ENCODE measurements at regions not wholly inside any gene's neighbourhood (a gene's known extent, or its start where the extent isn't known, plus 50 kb on each side); places are given as distances from the start of the nearest gene placed in this dataset.

- no peak for DNase-seq (ENCODE audit: low spot score)
- no peaks in the 10 kb centered on the region for H3K27me3 ChIP-seq (replicated peaks; ENCODE audit: insufficient read depth)
- TF ChIP-seq CTCF (IDR thresholded peaks at IDR 0.05) = no peak
- no peak overlapping the region for H3K27ac ChIP-seq
- no peaks in the 10 kb centered on the region for H3K4me1 ChIP-seq (ENCODE audit: control insufficient read depth in 1 of 2, low read depth in 2 of 2)
- no peak for ATAC-seq (ENCODE audit: insufficient number of reproducible peaks, low FRiP score, low read depth)
- no peak overlapping the region for H3K4me3 ChIP-seq
- no peaks in the 10 kb centered on the region for H3K36me3 ChIP-seq
- H3K9me3 ChIP-seq = no peaks in the 10 kb centered on the region
These were observed 114.4 kb upstream of the TCERG1L start for GRCh38 chr10:131425752-131426533.

- no peak overlapping the region for H3K27ac ChIP-seq
- no peak overlapping the region for H3K4me3 ChIP-seq
- DNase-seq (ENCODE audit: low spot score) (no peak), ATAC-seq (ENCODE audit: insufficient number of reproducible peaks, low FRiP score, low read depth) (no peak)
- no peaks in the 10 kb centered on the region for H3K9me3 ChIP-seq
- no peaks in the 10 kb centered on the region for H3K27me3 ChIP-seq (replicated peaks; ENCODE audit: insufficient read depth)
- no peaks in the 10 kb centered on the region for H3K4me1 ChIP-seq (ENCODE audit: control insufficient read depth in 1 of 2, low read depth in 2 of 2)
- no peaks in the 10 kb centered on the region for H3K36me3 ChIP-seq
- no peak for TF ChIP-seq CTCF (IDR thresholded peaks at IDR 0.05)
These were observed 115.0 kb upstream of the TCERG1L start for GRCh38 chr10:131426534-131426898.

- no peak for TF ChIP-seq CTCF (IDR thresholded peaks at IDR 0.05)
- no peak overlapping the region for H3K27ac ChIP-seq
- DNase-seq (ENCODE audit: low spot score) = no peak
- no peak overlapping the region for H3K4me3 ChIP-seq
- H3K27me3 ChIP-seq (replicated peaks; ENCODE audit: insufficient read depth) = no peaks in the 10 kb centered on the region
- H3K4me1 ChIP-seq (ENCODE audit: control insufficient read depth in 1 of 2, low read depth in 2 of 2) = no peaks in the 10 kb centered on the region
- no peak for ATAC-seq (ENCODE audit: insufficient number of reproducible peaks, low FRiP score, low read depth)
- no peaks in the 10 kb centered on the region for H3K36me3 ChIP-seq
- no peaks in the 10 kb centered on the region for H3K9me3 ChIP-seq
These were observed 115.8 kb upstream of the TCERG1L start for GRCh38 chr10:131427281-131427680.

GRCh38 chr10:131427901-131428300 is 116.4 kb upstream of the TCERG1L start:
- no peak overlapping the region for H3K4me3 ChIP-seq
- no peak for ATAC-seq (ENCODE audit: insufficient number of reproducible peaks, low FRiP score, low read depth)
- no peaks in the 10 kb centered on the region for H3K36me3 ChIP-seq
- H3K27me3 ChIP-seq (replicated peaks; ENCODE audit: insufficient read depth) = no peaks in the 10 kb centered on the region
- no peak for DNase-seq (ENCODE audit: low spot score)
- TF ChIP-seq CTCF (IDR thresholded peaks at IDR 0.05) = no peak
- H3K9me3 ChIP-seq = no peaks in the 10 kb centered on the region
- H3K4me1 ChIP-seq (ENCODE audit: control insufficient read depth in 1 of 2, low read depth in 2 of 2) = no peaks in the 10 kb centered on the region
- H3K27ac ChIP-seq = no peak overlapping the region

DNA sequence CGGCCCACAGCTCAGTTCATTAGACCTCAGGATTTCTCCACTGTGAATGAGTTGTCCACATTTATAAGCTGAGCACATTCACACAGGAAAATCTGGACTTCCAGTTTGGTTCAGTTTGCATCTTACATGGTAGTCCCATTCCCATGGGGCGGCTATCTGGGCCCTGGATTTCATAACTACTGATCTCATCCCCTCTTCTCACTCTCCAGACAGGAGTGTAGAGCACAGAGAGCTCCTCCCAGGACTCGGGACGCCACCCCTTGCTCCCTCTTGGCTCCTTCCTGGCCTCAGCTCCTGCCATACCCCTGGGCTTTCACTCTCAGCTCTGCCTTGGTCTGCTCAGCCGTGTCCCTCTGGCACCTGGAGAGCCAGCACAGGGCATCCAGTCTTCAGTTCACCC is 117.6 kb upstream of the TCERG1L start:
- Histone ChIP-seq H3K27me3 (replicated peaks; ENCODE audit: insufficient read depth) (no peaks in the 10 kb centered on the region), H3K36me3 (no peaks in the 10 kb centered on the region), H3K9me3 (no peaks in the 10 kb centered on the region), H3K4me3 (no peak overlapping the region), H3K4me1 (ENCODE audit: control insufficient read depth in 1 of 2, low read depth in 2 of 2) (no peaks in the 10 kb centered on the region), H3K27ac (no peak overlapping the region)
- DNase-seq (ENCODE audit: low spot score) (no peak), ATAC-seq (ENCODE audit: insufficient number of reproducible peaks, low FRiP score, low read depth) (no peak)
- no peak for TF ChIP-seq CTCF (IDR thresholded peaks at IDR 0.05)

Measured in thoracic aorta (tissue), 2 donors.